ENCODE measurements at regions not wholly inside any gene's neighbourhood (a gene's known extent, or its start where the extent isn't known, plus 50 kb on each side); places are given as distances from the start of the nearest gene placed in this dataset.

- intact Hi-C loops (cut with DNase I; ENCODE audit: low total_unique reads), result no loop called here
- WGBS, 5 donors, result 60 to 70% (median 64%) methylated on average over 7 of the region's 7 CpGs
- no peak for DNase-seq
- Histone ChIP-seq H3K9me3 (no peaks in the 10 kb centered on the region), H3K27ac (no peak overlapping the region), H3K4me3 (no peak overlapping the region), H3K27me3 (peaks cover 0 to 11% (median 0%) of the 10 kb centered on the region in 3 donors), H3K4me1 (no peaks in the 10 kb centered on the region), H3K36me3 (no peaks in the 10 kb centered on the region)
- TF ChIP-seq POLR2AphosphoS5 (IDR thresholded peaks at IDR 0.05), result no peak
- TF ChIP-seq CTCF (IDR thresholded peaks at IDR 0.05), result no peak
- no peak for TF ChIP-seq EP300 (IDR thresholded peaks at IDR 0.05)
- TF ChIP-seq POLR2A (IDR thresholded peaks at IDR 0.05), result no peak
Observed at GRCh38 chr18:77785415-77785975, 535.8 kb downstream of the GALR1 start.

GRCh38 chr18:77803024-77803423, 553.4 kb downstream of the GALR1 start:
- Histone ChIP-seq H3K36me3 (no peaks in the 10 kb centered on the region), H3K4me1 (no peaks in the 10 kb centered on the region), H3K4me3 (no peak overlapping the region), H3K27me3 (peaks cover 0 to 3% (median 0%) of the 10 kb centered on the region in 3 donors), H3K27ac (no peak overlapping the region), H3K9me3 (peaks cover 0 to 11% (median 1%) of the 10 kb centered on the region in 4 donors)
- WGBS, 5 donors, result 62 to 67% (median 64%) methylated on average over 3 of the region's 3 CpGs
- TF ChIP-seq CTCF (IDR thresholded peaks at IDR 0.05) (no peak), EP300 (IDR thresholded peaks at IDR 0.05) (no peak), POLR2A (IDR thresholded peaks at IDR 0.05) (no peak), POLR2AphosphoS5 (IDR thresholded peaks at IDR 0.05) (no peak)
- intact Hi-C loops (cut with DNase I; ENCODE audit: low total_unique reads), result no loop called here
- DNase-seq, result no peak

- Histone ChIP-seq H3K27me3 (peaks cover 0 to 3% (median 0%) of the 10 kb centered on the region in 3 donors), H3K4me3 (no peak overlapping the region), H3K27ac (no peak overlapping the region), H3K36me3 (no peaks in the 10 kb centered on the region), H3K4me1 (no peaks in the 10 kb centered on the region), H3K9me3 (peaks cover 0 to 11% (median 2%) of the 10 kb centered on the region in 4 donors)
- DNase-seq, result no peak
- 27 to 53% (median 47%) methylated on average over 2 of the region's 2 CpGs for WGBS, 5 donors
- TF ChIP-seq POLR2A (IDR thresholded peaks at IDR 0.05), result no peak
- TF ChIP-seq CTCF (IDR thresholded peaks at IDR 0.05), result no peak
- no peak for TF ChIP-seq POLR2AphosphoS5 (IDR thresholded peaks at IDR 0.05)
- no peak for TF ChIP-seq EP300 (IDR thresholded peaks at IDR 0.05)
- intact Hi-C loops (cut with DNase I; ENCODE audit: low total_unique reads), result no loop called here
Observed at GRCh38 chr18:77804382-77804781, 554.7 kb downstream of the GALR1 start.

GRCh38 chr18:77807650-77808049, 558.0 kb downstream of the GALR1 start:
- Histone ChIP-seq H3K36me3 (no peaks in the 10 kb centered on the region), H3K27me3 (peaks cover 0 to 3% (median 0%) of the 10 kb centered on the region in 3 donors), H3K4me1 (no peaks in the 10 kb centered on the region), H3K27ac (no peak overlapping the region), H3K9me3 (peaks cover 0 to 18% (median 2%) of the 10 kb centered on the region in 4 donors), H3K4me3 (no peak overlapping the region)
- intact Hi-C loops (cut with DNase I; ENCODE audit: low total_unique reads), result no loop called here
- no peak for TF ChIP-seq POLR2A (IDR thresholded peaks at IDR 0.05)
- TF ChIP-seq POLR2AphosphoS5 (IDR thresholded peaks at IDR 0.05), result no peak
- no peak for TF ChIP-seq EP300 (IDR thresholded peaks at IDR 0.05)
- TF ChIP-seq CTCF (IDR thresholded peaks at IDR 0.05), result no peak
- 74 to 77% (median 76%) methylated on average over 2 of the region's 2 CpGs for WGBS, 5 donors
- DNase-seq, result no peak
